Mesenteric fat pad (tissue), 1 donor: ENCODE measurements at regions not wholly inside any gene's neighbourhood (a gene's known extent, or its start where the extent isn't known, plus 50 kb on each side); places are given as distances from the start of the nearest gene placed in this dataset.
A peak's percentile ranks its signal among the peaks of the same experiment; 100 is the strongest.
"Not testable (repeated sequence)": the region's sequence is repeated elsewhere in the genome, so short reads cannot be mapped to it uniquely, and the experiment has no call there.

Source experiments
- DNase-seq: peaks from one replicate; pipeline ENCODE4 v3.0.0-alpha.2; 2020; ENCODE audit warnings: low spot score
- donor health status: DM: yes; HTN: yes; CAD: no.

DNA sequence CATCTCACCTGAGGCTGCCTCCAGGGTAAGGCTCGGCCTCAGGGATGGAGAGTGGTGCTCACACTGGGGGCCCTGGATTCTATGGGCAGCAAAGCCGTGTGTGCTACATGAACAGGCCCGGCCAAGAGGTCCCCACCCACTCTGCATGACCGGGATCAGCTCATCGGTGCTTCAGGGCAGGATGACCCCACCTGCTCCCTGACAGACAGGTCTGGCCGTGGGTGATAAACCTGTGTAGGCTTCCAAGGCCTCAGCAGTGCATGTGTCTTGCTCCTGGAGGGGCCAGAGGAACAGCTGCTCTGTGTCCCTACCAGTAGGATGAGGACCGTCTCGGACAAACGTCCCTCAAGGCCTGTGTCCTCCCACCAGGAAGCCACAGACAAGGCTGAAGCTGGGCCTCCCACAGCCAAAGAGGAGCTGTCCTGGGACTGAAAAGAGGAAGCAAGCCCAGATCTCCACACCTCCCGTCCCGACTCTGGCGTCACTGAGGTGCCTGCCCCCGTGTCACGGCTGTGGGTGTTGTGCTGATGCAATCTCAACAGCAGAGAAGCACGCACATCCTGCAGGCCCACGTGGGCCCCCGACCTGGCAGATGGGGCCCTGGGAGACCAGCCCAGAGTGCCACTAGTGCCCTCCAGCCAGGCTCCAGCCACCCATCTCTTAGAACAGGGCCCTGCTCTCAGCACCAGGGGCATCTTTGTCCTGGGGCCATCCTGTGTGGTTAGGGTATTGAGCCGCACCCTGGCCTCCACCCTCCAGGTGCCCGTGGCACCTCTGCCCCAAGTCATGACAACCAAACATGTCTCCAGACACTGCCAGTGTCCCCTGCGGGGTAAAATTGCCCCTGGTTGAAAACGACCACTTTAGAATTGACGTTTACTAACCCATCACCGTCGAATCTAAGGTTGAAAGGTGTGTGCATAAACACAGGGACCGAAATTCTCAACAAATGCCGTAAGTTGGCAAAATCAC, 5455.9 kb upstream of the TPTE start:
- not testable (repeated sequence) for DNase-seq

- DNase-seq: not testable (repeated sequence)
Measured at GRCh38 chr21:5066682-5067251, 5454.6 kb upstream of the TPTE start.

DNA sequence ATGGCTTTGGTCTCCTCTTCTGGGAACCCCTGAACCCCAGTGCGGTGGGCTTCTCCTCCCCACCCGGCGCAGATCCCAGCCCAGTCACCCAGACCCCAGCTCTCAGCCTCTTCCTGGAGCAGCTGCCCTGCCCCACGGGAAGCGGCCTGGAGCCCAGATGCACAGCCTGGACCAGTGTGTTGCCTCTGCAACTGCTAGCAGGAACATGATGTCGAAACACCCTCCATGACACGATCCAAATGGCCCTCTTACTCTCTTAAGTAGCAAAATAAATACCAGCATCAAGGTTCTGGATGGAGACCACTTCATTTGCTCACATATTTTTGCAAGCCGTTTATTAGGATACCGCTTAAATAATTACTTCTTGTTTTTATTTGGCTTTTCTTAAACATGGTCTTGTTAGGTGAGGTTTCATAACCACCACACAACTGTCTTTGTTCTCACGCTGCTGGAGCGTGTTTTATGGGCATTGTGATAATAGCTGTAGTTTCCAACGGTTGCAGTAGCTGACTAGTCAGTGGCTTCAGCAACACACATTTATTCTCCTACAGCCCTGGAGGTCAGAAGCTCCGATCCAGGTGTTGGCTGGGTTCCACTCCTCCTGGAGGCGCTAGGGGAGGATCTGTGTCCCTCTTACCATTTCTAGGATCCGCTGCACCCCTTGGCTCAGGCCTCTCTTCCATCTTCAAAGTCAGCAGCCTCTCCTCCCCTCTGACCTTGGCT, 5453.9 kb upstream of the TPTE start:
- not testable (repeated sequence) for DNase-seq

- not testable (repeated sequence) for DNase-seq
Measured at GRCh38 chr21:5068649-5069048, 5452.7 kb upstream of the TPTE start.

DNA sequence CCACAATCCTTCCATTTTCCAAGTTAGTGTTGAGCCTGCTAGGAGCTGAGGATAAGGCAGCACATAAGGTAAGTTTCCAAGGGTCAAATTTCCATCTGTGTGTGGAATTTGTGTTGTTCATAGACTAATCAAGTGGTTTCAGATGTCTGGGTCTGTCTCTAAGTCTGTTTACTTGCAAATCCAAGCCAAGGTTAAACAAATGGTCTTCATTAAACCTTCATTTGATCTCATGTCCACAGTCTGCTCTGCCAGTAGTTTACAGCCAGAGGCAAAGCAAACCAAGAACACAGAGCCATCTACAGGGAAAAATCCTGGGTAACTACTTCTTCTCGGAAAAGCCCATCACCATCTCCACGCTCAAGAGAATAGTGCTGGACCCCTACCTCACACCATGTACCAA, 5450.2 kb upstream of the TPTE start:
- DNase-seq: not testable (repeated sequence)

DNA sequence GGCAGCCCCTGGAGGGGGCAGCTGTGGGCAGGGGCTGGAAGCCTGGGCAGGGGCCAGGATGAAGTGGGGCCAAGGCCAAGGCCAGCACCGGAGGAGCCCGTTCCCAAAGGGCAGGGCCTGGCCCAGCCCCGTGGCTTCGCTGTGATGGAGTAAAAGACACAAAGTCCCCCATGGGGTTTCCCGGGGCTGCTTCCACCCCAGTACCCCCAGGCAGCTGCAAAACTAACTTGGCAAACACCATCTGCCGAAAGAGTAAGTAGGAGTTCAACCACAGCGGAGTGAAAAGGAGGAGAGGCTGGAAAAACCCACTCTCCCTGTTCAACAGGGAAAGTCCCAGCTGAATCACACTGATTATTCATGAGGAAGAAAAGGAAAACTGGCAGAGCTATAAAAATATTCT, 5444.5 kb upstream of the TPTE start:
- DNase-seq: not testable (repeated sequence)

DNA sequence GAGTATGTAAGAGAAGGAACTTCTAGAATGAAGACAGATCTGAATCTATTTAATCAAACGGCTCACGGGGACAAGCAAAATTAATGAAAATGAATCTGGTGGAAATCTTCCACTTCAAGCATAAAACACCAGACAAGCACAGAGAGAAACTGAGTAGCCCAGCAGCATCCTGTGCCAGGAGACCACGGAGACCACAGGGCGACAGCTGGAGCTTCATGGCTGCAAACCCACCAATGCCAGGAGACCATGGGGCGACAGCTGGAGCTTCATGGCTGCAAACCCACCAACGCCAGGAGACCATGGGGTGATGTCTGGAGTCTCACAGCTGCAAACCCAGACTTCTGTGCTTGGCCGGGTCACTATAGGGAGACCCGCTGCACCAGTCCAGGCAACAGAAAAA, 5442.0 kb upstream of the TPTE start:
- DNase-seq: not testable (repeated sequence)

DNA sequence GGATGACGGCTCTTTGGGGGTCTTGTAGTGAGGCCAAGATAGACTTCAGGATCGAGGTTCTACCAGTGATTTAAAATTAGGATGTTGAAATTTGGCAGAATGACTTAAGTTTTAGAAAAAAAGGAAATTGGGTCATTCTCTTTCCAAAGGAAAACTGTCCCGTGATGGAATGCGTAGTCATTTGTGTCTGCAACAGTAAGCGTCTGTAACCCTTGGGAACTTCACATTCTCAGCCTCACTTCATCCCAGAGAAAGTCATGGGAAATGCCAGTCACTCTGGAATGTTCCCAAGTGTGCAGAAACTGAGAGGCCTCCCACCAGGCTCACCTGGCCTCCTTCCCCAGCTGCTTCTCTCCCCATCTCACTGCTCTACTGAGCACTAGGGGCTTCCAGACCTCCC, 5441.4 kb upstream of the TPTE start:
- DNase-seq: not testable (repeated sequence)

DNA sequence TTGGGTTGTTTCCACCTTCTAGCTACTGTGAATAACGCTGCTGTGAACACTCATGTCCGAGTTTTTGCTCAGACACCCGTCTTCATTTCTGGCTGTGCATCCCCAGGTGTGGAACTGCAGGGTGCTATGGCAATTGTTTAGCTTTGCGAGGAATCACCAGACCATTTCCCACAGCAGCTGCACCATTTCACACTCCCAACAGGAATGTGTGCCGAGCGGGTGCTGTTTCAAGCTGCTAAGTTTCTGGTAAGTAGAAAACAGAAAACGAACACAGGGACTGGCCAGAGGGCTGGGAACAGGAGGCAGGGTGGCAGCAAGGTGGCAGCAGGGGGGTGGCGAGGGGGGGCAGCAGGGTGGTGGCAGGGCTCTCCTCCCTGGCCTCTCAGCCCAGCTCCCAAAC, 5437.1 kb upstream of the TPTE start:
- not testable (repeated sequence) for DNase-seq

GRCh38 chr21:5085456-5085855, 5435.9 kb upstream of the TPTE start:
- DNase-seq: not testable (repeated sequence)

DNA sequence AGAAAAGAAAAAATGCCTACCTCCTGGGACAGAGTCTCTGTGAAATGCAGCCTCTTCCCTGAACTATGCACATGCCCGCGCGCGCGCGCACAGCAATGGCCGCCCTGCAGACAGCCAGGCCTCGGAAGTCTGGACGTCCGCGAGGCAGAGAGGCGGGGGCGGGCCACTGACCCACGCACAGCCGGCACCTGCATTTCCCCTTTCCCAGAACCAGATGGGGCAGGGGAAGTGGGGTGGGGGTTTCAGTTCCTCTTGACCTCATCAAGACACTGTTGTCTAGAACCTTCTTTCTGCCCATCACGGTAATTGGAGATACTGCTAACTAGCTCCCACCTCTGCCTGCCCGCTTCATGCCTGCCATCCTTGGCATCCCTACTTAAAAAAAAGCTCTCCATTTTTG, 5435.0 kb upstream of the TPTE start:
- DNase-seq: not testable (repeated sequence)

GRCh38 chr21:5088820-5089219, 5432.6 kb upstream of the TPTE start:
- not testable (repeated sequence) for DNase-seq

GRCh38 chr21:5089399-5090089, 5431.8 kb upstream of the TPTE start:
- DNase-seq: not testable (repeated sequence)

DNA sequence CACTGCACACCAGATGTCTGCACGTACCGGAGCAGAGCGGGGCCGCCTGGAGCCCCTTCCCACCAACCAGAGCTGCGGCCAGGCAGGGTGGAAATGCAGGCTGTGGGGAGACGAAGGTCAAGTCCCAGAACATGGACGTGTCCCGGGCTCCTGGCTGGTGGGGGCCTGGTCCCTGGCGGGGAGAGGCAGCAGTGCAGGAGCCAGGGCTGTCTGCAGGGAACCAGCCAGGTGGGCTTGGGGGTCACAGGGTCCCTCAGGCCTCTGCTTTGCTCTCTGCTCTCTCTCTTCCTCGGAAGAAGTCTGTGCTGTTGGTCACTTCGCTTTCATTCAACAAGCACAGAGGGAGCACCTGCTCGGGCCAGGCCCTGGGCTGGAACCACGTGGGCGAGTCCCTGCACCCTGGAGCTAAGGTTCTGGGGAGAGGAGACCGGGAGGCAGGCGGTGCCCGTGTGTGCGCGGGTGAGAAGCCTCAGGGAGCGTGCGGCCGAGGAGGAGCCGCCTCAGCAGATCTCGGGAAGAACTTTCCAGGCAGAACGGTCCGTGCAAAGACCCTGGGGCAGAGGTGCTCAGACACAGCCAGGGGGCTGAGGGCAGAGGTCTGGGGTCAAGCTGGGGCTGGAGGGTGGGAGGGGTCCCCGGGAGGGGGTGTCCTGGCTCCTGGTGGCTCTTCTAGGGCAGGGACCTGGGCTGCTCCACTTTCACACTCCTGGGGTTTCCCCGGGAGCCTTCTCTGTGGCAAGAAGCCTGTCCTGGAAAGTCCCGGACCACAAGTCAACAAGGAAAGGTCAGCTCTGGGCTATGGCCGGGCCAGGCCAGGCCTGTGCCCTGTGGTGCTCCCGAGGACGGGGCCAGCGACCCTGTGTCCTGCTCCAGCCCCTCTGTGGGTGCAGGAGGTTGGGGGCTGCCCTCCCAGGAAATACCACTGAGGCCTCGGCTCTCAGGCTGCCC, 5431.0 kb upstream of the TPTE start:
- DNase-seq: peak; percentile 76

DNA sequence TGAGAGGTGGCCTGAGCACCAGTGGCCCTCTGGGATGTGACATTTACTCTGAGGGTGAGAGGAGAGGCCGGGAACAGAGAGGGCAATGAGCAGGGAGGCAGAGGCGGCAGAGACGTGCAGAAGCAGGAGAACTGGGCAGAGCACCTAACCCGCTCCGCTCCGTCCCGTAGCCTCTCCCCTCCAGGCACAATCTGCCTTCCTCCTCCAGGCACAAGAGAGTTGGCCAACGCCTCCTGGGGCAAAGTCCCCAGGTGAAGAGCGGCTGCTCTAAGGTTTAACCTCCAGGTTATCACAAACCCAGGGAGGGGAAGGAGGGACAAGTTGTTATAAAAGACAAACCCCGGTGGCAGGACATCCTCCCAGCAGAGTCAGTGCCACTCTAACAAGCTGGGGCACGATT, 5430.1 kb upstream of the TPTE start:
- DNase-seq: not testable (repeated sequence)

GRCh38 chr21:5095628-5096027, 5425.8 kb upstream of the TPTE start:
- not testable (repeated sequence) for DNase-seq

GRCh38 chr21:5098010-5098743, 5423.2 kb upstream of the TPTE start:
- DNase-seq: not testable (repeated sequence)

DNA sequence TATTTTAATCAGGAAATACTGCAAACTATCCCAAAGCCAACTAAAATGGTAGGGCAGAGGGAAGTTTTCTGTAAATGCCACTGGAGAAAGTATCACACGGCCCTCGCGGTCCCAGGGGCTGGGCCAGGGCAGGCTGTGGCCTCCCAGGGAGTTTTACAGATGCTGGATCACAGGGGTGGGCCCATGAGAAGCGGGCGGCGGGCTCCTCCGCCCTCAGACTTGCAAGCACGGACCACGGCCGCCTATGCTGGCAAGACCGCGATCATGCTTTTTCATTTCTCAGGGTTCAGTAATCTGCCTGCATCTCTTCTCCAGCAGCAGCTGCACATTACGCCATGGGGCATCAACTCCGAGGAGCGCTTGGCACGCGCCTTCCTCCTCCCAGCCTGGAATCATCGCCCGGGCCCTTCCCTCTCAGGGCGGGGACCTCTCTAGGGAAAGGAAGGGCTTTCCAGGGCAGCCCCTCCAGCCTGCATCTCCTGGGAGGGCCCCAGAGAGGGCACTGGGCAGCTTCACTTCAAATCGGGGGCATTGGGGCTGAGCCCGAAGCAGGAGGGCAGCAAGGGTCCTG, 5420.7 kb upstream of the TPTE start:
- DNase-seq: not testable (repeated sequence)

- not testable (repeated sequence) for DNase-seq
Measured at GRCh38 chr21:5101749-5102148, 5419.6 kb upstream of the TPTE start.
